DMS53 (cell line): ENCODE measurements at regions not wholly inside any gene's neighbourhood (a gene's known extent, or its start where the extent isn't known, plus 50 kb on each side); places are given as distances from the start of the nearest gene placed in this dataset.

Experiments
- DNase-seq: peaks from one replicate; lab custom pipeline; 2025; lab: John Stamatoyannopoulos, UW

GRCh38 chr10:124302951-124303505, 115.7 kb downstream of the OAT start:
- DNase-seq, result no peak

- no peak for DNase-seq
These were observed 117.0 kb downstream of the OAT start for GRCh38 chr10:124301736-124302135.

GRCh38 chr10:124300735-124301134, 118.0 kb downstream of the OAT start:
- no peak for DNase-seq

- DNase-seq, result no peak
These were observed 118.5 kb downstream of the OAT start for GRCh38 chr10:124300224-124300623.

- DNase-seq, result no peak
These were observed 119.0 kb downstream of the OAT start for GRCh38 chr10:124299696-124300095.

- no peak for DNase-seq
These were observed 119.8 kb downstream of the OAT start for GRCh38 chr10:124298891-124299290.

GRCh38 chr10:124296813-124297788, 121.6 kb downstream of the OAT start:
- no peak for DNase-seq

GRCh38 chr10:124296121-124296812, 122.5 kb downstream of the OAT start:
- DNase-seq, result peak; percentile 60

GRCh38 chr10:124294811-124295770, 123.6 kb downstream of the OAT start:
- DNase-seq, result no peak

- DNase-seq, result no peak
These were observed 124.9 kb downstream of the OAT start for GRCh38 chr10:124293616-124294449.

GRCh38 chr10:124292911-124293615, 125.7 kb downstream of the OAT start:
- no peak for DNase-seq

GRCh38 chr10:124291001-124291701, 127.6 kb downstream of the OAT start:
- no peak for DNase-seq

- no peak for DNase-seq
These were observed 128.6 kb downstream of the OAT start for GRCh38 chr10:124289851-124290795.

GRCh38 chr10:124288928-124289850, 129.5 kb downstream of the OAT start:
- no peak for DNase-seq

GRCh38 chr10:124288486-124288885, 130.2 kb downstream of the OAT start:
- DNase-seq, result no peak

GRCh38 chr10:124287791-124288190, 130.9 kb downstream of the OAT start:
- no peak for DNase-seq

GRCh38 chr10:124287071-124287685, 131.5 kb downstream of the OAT start:
- no peak for DNase-seq
